H1 (cell line): ENCODE measurements at regions not wholly inside any gene's neighbourhood (a gene's known extent, or its start where the extent isn't known, plus 50 kb on each side); places are given as distances from the start of the nearest gene placed in this dataset.

Experiments used
- CEBPB ChIP-seq: IDR thresholded peaks from 2 replicates; pipeline ENCODE4 v1.6.1; 2012; ENCODE audit warnings: low read depth, low read length
- CTCF ChIP-seq, 3 experiments: IDR thresholded peaks; 1 replicate in 2 of 3; 2 replicates in 1 of 3; pipeline versions ENCODE4 v1.5.1 to v1.6.1; 2011; ENCODE audit warnings: low read length in 3 of 3, mild to moderate bottlenecking in 3 of 3, inconsistent platforms in 2 of 3, low read depth in 1 of 3, moderate library complexity in 1 of 3; ENCODE audit not compliant: insufficient read depth in 1 of 3; ENCODE audit errors: control extremely low read depth in 1 of 3
- EZH2 ChIP-seq: fragments of 200-600 bp; sonication (generic); IDR thresholded peaks from 2 replicates; pipeline ENCODE4 v1.7.1; 2012; ENCODE audit warnings: low read depth, mild to moderate bottlenecking, moderate library complexity, low read length, inconsistent platforms; ENCODE audit not compliant: severe bottlenecking
- JUN ChIP-seq: IDR thresholded peaks from 2 replicates; pipeline ENCODE4 v1.6.1; 2011; ENCODE audit warnings: low read depth, mild to moderate bottlenecking, improper control_type of control experiment, low read length
- POLR2A ChIP-seq, 2 experiments: IDR thresholded peaks; 1 replicate in 1 of 2; 2 replicates in 1 of 2; pipeline ENCODE4 v1.6.1; 2011; ENCODE audit warnings: low read depth in 2 of 2, low read length in 2 of 2, mild to moderate bottlenecking in 2 of 2; ENCODE audit errors: control extremely low read depth in 1 of 2
- RFX5 ChIP-seq: IDR thresholded peaks from 2 replicates; pipeline ENCODE4 v1.6.1; 2011; ENCODE audit warnings: low read depth, low read length, improper control_type of control experiment, borderline replicate concordance
- TCF12 ChIP-seq: IDR thresholded peaks from 2 replicates; pipeline ENCODE4 v1.6.1; 2011; ENCODE audit warnings: low read depth, mild to moderate bottlenecking, low read length

- TF ChIP-seq JUN: no peak
- no peak for TF ChIP-seq TCF12
- no peak for TF ChIP-seq RFX5
- no peak for TF ChIP-seq POLR2A (IDR thresholded peaks at IDR 0.05; ENCODE audit: control extremely low read depth in 1 of 2, low read depth in 2 of 2, low read length in 2 of 2)
- TF ChIP-seq CTCF (IDR thresholded peaks at IDR 0.05; ENCODE audit: control extremely low read depth in 1 of 3, insufficient read depth in 1 of 3, low read depth in 1 of 3, low read length in 3 of 3): no peak
- TF ChIP-seq CEBPB: no peak
- TF ChIP-seq EZH2: no peak
Measured at GRCh38 chr16:54724346-54724925, 206.2 kb upstream of the IRX5 start.
